Posterior cingulate gyrus (tissue), 11 donors: ENCODE measurements at regions not wholly inside any gene's neighbourhood (a gene's known extent, or its start where the extent isn't known, plus 50 kb on each side); places are given as distances from the start of the nearest gene placed in this dataset.
"Not testable (repeated sequence)": the region's sequence is repeated elsewhere in the genome, so short reads cannot be mapped to it uniquely, and the experiment has no call there.

Experiments
- DNase-seq, 10 donors: peaks; one replicate each; pipeline versions ENCODE4 v3.0.0 to v3.0.0-alpha.2; 2020 to 2021; ENCODE audit warnings: mixed read lengths in 3 of 10
- intact Hi-C: fragments of 100-400 bp; cut with DNase I; formaldehyde crosslinking; loops from one replicate; pipeline ENCODE4 v1.15.1; 2023

DNA sequence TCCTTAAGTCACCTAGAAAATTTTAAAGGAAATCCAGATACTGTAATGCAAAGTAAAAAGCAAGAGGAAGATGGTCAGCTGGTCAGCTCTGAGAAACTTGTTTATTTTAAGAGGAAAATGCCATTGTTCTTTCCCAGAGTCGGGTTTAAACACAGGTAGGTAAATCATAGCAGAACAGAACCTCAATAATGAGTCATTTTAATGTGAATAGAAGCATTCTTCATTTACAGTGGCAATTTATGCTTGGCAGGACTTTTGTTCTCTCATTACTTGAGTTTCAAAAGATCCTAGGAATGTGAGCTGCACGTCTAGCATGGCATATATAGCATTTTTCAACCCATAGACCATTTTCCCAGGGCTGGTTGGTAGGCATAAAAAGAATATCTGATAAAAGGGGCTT is 132.3 kb downstream of the LIG4 start:
- no peak for DNase-seq
- intact Hi-C loops, result no loop called here

DNA sequence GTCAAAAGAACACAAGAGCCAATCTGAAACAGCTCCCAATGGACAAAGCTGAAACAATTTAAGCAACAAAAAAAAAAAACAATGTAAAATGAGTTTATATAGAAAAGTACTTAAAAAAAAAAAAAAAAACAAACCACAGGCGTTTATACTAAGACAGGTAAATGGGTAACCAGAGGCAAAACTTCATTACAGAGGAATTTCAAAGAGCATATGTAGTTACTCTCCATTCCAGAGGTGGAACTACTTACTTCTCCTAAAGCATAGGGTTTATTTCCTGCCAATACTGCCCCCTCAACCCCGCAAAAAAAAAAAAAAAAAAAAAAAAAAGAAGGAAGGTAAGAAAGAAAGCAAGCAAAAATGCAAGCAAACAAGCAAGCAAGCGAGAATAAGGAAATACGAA is 132.9 kb downstream of the LIG4 start:
- DNase-seq, result no peak
- intact Hi-C loops, result no loop called here

DNA sequence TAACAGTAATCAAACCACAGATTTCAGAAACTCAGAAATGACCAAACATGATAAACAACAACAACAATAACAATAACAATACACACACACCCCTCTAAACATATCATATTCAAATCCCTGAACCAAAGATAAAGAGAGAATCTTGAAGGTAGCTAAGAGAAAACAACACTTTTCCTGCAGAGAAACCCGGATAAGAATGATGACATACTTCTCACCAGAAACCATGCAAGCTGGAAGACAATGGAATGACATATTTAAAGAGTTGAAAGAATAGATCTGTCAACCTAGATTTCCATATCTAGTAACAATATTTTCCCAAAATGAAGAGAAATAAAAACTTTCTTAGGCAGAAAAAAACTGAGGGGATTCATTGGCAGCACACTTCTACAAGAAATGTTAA is 138.1 kb downstream of the LIG4 start:
- intact Hi-C loops, result no loop called here
- no peak for DNase-seq

DNA sequence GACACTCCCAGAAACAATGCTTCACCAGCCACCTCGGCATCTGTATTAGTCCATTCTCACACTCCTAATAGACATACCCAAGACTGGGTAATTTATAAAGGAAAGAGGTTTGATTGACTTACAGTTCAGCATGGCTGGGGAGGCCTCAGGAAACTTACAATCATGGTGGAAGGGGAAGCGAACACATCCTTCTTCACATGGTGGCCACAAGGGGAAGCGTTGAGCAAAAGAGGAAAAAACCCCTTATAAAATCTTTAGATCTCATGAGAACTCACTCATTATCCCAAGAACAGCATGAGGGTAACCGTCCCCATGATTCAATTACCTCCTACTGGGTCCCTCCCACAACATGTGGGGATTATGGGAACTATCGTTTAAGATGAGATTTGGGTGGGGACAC is 140.9 kb downstream of the LIG4 start:
- intact Hi-C loops, result not testable (repeated sequence)

DNA sequence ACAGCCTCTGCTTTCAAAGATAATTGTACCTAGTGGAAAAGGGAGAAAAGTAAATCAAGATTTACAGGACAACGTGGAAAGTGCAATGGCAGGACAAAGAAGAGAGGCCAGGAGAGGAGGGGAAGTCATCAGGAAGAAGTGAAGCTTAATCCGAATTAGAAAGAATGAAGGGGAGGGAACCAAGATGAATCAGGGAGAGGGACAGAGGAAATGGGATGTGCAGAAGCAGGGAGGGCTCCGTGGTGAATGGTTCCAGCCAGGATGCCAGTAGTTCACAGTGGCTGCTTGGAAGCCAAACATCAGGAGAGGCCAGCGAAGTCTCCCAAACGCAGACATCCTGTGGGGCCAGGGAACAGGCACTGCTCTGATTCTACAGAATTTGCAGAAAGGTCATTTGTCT is 144.4 kb downstream of the LIG4 start:
- peak in 1 of 10 donors; percentile 47 for DNase-seq
- intact Hi-C loops, result no loop called here

More for the DNA sequence above, 140.9 kb downstream of the LIG4 start:
- not testable (repeated sequence) for DNase-seq

GRCh38 chr13:108070491-108070890 is 144.8 kb downstream of the LIG4 start:
- DNase-seq, result no peak
- intact Hi-C loops, result no loop called here

DNA sequence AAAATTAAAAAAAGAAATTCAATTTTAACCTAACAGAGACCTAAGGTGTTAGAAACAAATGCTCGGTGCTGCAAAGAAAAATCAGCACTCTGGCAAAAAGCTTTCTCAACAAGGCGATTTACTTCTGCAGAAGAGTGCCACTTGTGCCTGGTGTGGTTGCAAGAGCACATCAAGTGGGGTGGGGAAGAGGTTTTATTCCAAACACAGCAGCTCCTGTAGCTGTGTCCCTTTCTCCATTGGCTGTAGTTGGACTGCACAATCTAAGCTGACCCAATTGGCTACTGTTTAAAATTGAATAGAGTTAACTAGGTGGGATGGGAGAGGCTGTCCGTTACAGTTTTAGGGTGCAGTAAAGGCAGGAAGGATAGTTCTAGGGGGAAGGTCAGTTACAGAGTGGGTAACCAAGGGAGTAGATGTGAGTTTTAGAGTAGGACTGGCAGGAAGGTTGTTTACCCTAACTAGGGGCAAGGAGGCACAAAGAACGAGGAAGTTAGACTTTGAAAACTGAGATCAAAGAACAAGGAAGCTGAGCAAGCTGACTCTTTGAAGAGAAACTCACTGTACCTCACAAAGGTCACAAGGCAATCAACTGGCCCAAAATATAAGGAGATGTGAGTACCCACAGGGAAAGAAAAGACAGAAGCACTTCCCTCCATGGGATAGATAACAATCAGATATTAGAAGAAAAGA is 145.7 kb downstream of the LIG4 start:
- intact Hi-C loops, result no loop called here
- no peak for DNase-seq

DNA sequence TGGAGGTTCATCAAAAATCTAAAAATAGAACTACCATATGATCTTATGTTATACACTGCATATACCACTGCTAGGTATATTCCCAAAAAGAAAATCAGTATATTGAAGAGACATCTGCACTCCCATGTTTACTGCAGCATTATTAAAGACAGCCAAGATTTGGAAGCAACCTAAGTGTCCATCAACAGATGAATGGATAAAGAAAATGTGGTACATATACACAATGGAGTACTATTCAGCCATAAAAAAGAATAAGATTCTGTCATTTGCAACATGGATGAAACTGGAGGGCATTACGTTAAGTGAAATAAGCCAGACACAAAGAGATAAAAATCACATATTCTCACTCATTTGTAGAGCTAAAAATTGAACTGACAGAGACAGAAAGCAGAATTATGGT is 151.0 kb downstream of the LIG4 start:
- DNase-seq, intact Hi-C loops: not testable (repeated sequence)

DNA sequence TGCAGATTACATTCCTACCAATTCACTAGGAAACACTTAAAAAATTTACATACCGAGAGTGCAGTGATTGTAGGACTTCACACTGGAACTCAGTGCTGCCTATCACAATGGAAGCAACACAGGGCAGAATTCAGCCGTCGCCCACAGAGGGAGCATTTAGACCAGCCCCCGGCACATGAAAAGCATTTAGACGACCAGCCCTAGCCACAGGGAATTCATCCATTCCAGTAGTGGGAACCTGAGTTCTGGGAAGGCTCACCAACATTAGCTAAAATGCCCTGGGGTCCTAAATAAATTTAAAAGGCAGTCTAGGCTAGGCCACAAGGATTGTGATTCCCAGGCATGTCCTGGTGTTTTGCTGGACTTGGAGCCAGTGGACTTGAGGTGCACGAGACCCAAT is 155.2 kb downstream of the LIG4 start:
- DNase-seq, result no peak

DNA sequence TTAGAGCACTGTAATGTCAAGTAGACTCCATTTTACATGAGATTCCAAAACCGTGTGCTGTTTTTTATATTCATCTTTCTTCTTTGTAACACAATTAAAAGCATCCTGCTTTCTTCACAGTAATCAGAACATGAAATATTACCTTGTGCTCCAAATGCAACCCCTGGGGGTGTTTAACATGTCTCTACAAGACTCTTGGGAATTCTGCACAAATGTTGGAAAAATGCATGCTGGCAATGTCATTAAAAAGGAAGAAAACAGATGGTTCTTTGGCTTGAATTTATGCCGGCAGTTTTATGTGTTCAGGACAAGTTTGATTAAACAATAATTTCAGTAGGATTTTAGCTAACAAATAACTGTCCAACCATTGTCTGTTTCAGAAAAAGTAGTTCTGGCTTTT is 159.1 kb downstream of the LIG4 start:
- intact Hi-C loops, result no loop called here
- DNase-seq, result no peak

More for the DNA sequence above, 155.2 kb downstream of the LIG4 start:
- intact Hi-C loops, result no loop called here

DNA sequence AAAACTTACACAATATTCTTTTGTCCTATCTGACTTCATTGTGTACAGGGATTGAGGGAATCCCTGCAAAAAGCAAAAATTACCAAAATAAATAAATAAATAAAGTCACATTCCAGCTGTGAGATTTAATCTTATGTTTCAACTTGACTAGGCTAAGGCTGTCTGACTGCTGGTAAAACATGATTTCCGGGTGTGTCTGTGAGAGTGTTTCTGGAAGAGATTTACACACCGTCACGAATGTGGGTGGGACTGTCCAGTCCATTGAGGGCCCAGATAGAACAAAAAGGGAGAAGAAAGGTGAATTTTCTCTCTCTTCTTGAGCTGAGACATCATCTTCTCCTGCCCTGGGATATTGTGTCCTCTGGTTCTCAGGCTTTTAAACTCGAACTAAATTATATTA is 166.1 kb downstream of the LIG4 start:
- intact Hi-C loops, result no loop called here
- no peak for DNase-seq

DNA sequence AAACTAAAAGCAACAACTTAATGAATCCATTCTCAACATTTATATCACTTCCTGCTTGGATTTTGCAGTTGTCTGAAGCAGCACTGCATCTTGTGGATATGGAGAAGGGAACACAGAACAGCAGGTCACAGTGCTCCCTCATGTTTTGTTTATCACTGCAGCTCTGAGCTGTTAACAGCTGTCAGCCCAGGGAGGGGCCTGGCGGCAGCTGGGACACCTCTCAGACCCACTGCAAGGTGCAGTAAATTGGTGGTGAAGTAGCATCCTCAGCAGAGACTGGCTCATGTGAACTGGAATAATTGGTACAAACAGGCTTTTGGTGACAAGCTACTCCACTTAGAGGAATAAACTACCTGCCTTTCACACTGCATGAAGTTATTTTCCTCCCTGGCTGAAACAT is 170.4 kb downstream of the LIG4 start:
- intact Hi-C loops, result no loop called here
- DNase-seq, result no peak

DNA sequence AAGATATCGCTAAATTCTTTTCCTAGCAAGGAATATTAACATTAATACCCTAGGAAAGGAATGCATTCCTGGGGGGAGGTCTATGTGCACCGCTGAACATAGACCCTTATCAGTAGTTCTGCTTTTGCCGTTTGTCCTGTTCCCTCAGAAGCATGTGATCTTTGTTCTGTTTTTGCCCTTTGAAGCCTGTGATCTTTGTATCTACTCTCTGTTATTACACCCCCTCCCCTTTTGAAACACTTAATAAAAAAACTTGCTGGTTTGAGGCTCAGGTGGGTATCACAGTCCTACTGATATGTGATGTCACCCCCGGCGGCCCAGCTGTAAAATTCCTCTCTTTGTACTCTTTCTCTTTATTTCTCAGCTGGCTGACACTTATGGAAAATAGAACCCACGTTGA is 172.5 kb downstream of the LIG4 start:
- DNase-seq, intact Hi-C loops: not testable (repeated sequence)

- DNase-seq, result no peak
- intact Hi-C loops, result no loop called here
These were observed 178.0 kb downstream of the LIG4 start for GRCh38 chr13:108037348-108037747.

GRCh38 chr13:108036411-108036932 is 178.9 kb downstream of the LIG4 start:
- intact Hi-C loops, result no loop called here
- DNase-seq, result no peak

DNA sequence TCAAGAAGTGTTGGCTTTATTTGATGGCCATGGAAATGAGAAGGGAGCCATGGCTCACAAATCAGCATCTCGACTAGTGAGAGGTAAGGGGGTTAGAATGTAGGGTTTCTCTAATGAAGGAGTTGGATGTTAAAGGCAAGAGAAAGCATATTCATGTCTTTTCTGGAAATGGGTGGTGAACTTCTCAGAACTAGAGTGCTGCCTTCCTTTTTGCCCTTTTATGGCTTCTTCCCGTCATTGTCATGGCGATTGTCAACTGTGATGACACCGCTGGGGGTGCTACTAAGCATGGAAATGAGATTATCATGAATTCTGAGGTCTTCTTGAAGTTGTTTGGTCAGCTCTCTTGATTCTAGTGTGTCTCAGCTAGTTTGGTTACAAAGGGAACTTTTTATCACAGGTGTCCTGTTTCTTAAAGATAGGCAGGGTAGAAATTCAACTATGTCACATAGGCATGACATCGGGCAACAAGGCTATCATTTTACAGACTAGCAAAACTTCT is 180.4 kb downstream of the LIG4 start:
- no peak for DNase-seq
- intact Hi-C loops, result no loop called here

DNA sequence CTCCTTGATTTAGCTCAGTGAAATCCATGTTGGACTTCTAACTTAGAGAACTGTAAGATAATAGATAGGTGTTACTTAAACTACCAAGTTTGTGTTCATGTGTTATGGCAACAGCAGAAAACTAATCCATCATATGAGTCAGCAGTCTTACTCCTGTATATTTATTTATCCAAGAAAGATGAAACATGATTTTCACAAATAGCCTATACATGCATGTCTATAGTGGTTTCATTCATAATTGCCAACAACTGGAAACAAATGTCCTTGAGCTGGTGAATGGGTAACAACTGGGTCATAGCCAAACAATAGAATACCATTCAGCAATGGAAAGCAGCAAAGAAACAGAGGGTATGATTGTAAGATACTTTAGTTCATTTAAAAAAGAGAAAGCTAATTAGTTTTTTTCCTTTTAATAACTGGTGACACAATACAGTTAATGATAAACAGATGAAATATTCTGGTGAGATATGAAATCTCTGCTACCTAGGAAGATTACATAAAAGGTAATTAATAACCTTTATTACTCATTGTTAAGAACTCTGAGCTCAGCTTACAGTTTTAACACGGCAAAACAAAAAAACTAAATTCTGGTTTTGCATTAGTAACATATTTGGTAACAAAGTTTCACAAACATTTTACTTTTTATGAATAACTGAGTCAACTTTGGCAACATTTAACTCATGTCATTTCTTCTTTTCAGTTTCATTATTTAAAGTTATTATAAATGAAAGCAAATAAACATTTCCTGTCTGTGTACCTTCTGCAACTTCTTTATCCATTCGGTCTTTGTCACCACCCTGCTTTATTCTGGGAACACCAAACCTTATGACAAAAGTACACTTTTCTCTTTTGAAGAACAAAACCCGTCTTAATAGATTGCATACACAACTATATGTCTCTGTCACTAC is 181.3 kb downstream of the LIG4 start:
- no peak for DNase-seq
- intact Hi-C loops, result no loop called here

GRCh38 chr13:108031865-108032264 is 183.5 kb downstream of the LIG4 start:
- intact Hi-C loops, result no loop called here
- DNase-seq, result no peak

DNA sequence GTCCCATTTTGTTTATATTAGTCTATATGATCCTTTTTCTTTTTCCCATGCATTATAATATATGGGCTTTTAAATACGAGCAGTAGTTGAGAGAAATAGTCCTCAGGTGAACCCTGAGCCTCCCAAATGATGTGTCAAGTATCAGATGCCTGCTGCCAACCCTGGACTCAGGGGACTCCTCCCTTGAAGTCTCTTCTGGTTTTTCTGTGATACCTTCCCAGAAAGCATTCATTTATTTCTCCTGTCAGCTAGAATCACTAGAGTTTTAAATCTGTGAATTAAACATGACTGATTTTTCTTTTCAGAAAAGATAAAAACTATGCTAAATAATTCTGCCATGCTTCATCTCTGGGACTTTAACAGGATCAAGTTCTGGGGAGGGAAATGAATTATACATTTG is 184.6 kb downstream of the LIG4 start:
- no peak for DNase-seq
- intact Hi-C loops, result no loop called here

DNA sequence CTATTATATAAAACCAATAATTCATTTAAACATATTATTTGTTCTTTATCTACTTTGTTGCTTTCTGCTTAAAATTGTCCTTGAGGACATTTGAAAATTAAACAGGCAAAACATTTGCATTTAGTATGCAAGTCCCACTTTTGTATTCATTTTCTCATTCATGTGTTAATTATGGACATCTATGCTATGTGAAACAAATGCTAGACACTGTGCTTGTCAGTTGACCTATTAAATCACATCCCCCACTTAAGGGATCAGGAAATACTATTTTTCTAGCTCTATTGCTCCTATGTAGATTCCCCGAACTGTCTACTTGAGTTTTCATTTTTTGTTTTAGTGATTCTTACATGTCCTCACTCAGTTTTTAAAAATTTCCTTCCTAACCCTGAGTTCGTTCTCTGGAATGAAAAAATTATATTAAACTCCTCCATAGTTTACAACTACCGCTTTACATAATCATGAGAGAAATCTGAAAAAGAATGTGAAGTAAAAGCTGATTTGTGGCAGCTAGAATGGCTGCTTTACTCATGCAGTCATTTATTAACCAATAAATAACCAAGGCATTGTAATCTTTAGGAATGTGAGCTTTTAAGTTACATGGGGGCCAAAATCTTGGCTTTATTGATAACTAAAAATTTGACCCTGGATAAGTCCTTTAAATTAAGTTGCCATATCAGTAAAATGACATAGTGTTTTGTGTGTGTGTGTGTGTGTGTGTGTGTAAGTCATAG is 188.5 kb downstream of the LIG4 start:
- DNase-seq, result no peak
- intact Hi-C loops, result no loop called here

- intact Hi-C loops, result no loop called here
- peak in 1 of 10 donors; percentile 42 for DNase-seq
These were observed 195.3 kb downstream of the LIG4 start for GRCh38 chr13:108020027-108020426.
